Mesenchymal stem cell (in vitro differentiated cells and primary cell): ENCODE measurements at regions not wholly inside any gene's neighbourhood (a gene's known extent, or its start where the extent isn't known, plus 50 kb on each side); places are given as distances from the start of the nearest gene placed in this dataset.
A peak's percentile ranks its signal among the peaks of the same experiment; 100 is the strongest.

Source experiments
- DNase-seq: peaks from one replicate; pipeline ENCODE4 v3.0.0-alpha.2; 2013
- H2AFZ ChIP-seq: one replicate; pipeline ENCODE4 v1.6.1; 2013; ENCODE audit warnings: low read depth, mild to moderate bottlenecking, control low read depth, inconsistent platforms, low read length, moderate library complexity
- H2AK5ac ChIP-seq: 2 replicates; pipeline ENCODE4 v1.6.1; 2013; ENCODE audit warnings: low read length, moderate library complexity, mild to moderate bottlenecking, inconsistent platforms; ENCODE audit not compliant: severe bottlenecking
- H2BK120ac ChIP-seq: one replicate; pipeline ENCODE4 v1.6.1; 2013; ENCODE audit warnings: low read depth, mild to moderate bottlenecking, inconsistent platforms, low read length, moderate library complexity
- H2BK12ac ChIP-seq, 2 experiments: one replicate each; pipeline ENCODE4 v1.6.1; 2013; ENCODE audit warnings: inconsistent platforms in 2 of 2, low read length in 2 of 2, mild to moderate bottlenecking in 2 of 2, moderate library complexity in 2 of 2, control low read depth in 1 of 2
- H2BK15ac ChIP-seq: one replicate; pipeline ENCODE4 v1.6.1; 2013; ENCODE audit warnings: mild to moderate bottlenecking, low read depth, inconsistent platforms; ENCODE audit not compliant: poor library complexity, severe bottlenecking
- H2BK5ac ChIP-seq: 2 replicates; pipeline ENCODE4 v1.6.1; 2013; ENCODE audit warnings: low read depth, mild to moderate bottlenecking, low read length, control low read depth, inconsistent platforms; ENCODE audit not compliant: poor library complexity, severe bottlenecking
- H3K14ac ChIP-seq, 2 experiments: one replicate each; pipeline ENCODE4 v1.6.1; 2013; ENCODE audit warnings: inconsistent platforms in 2 of 2, low read length in 2 of 2, control low read depth in 1 of 2, mild to moderate bottlenecking in 1 of 2, moderate library complexity in 1 of 2
- H3K18ac ChIP-seq, 2 experiments: one replicate each; pipeline ENCODE4 v1.6.1; 2013; ENCODE audit warnings: inconsistent platforms in 2 of 2, low read length in 2 of 2, control low read depth in 1 of 2, low read depth in 1 of 2, mild to moderate bottlenecking in 1 of 2
- H3K23ac ChIP-seq, 2 experiments: one replicate each; pipeline ENCODE4 v1.6.1; 2013; ENCODE audit warnings: inconsistent platforms in 2 of 2, low read length in 2 of 2, mild to moderate bottlenecking in 2 of 2, moderate library complexity in 2 of 2, control low read depth in 1 of 2
- H3K27ac ChIP-seq: 2 replicates; pipeline ENCODE4 v1.5.1; 2013; ENCODE audit warnings: mild to moderate bottlenecking, moderate library complexity, low read length, control low read depth, inconsistent platforms; ENCODE audit not compliant: poor library complexity, severe bottlenecking
- H3K27me3 ChIP-seq, 2 experiments: 2 replicates each; pipeline versions ENCODE4 v1.6.1 to v1.7.0; 2013; ENCODE audit warnings: low read length in 2 of 2, mild to moderate bottlenecking in 2 of 2, moderate library complexity in 2 of 2, control low read depth in 1 of 2, inconsistent platforms in 1 of 2; ENCODE audit not compliant: control insufficient read depth in 1 of 2, insufficient read depth in 1 of 2
- H3K36me3 ChIP-seq, 2 experiments: 2 replicates each; pipeline versions ENCODE4 v1.6.1 to v1.7.0; 2013; ENCODE audit warnings: low read length in 2 of 2, control low read depth in 1 of 2, inconsistent platforms in 1 of 2, low read depth in 1 of 2, mild to moderate bottlenecking in 1 of 2; ENCODE audit not compliant: insufficient read depth in 2 of 2, control insufficient read depth in 1 of 2
- H3K4ac ChIP-seq, 2 experiments: one replicate each; pipeline ENCODE4 v1.6.1; 2013; ENCODE audit warnings: inconsistent platforms in 2 of 2, low read length in 2 of 2, mild to moderate bottlenecking in 2 of 2, moderate library complexity in 2 of 2, control low read depth in 1 of 2, low read depth in 1 of 2
- H3K4me1 ChIP-seq: 2 replicates; pipeline ENCODE4 v1.6.1; 2013; ENCODE audit warnings: low read depth, low read length, control low read depth; ENCODE audit not compliant: control insufficient read depth, insufficient read depth
- H3K4me2 ChIP-seq: 2 replicates; pipeline ENCODE4 v1.6.1; 2013; ENCODE audit warnings: low read length, mild to moderate bottlenecking, inconsistent platforms; ENCODE audit not compliant: poor library complexity, severe bottlenecking
- H3K4me3 ChIP-seq, 2 experiments: 2 replicates each; pipeline versions ENCODE4 v1.5.1 to v1.7.0; 2013; ENCODE audit warnings: low read length in 2 of 2, mild to moderate bottlenecking in 2 of 2, control low read depth in 1 of 2, low read depth in 1 of 2; ENCODE audit not compliant: insufficient read depth in 1 of 2
- H3K79me1 ChIP-seq: replicated peaks from 2 replicates; pipeline ENCODE4 v1.6.1; 2013; ENCODE audit warnings: mild to moderate bottlenecking, control low read depth, low read length, inconsistent platforms; ENCODE audit not compliant: poor library complexity, severe bottlenecking
- H3K9ac ChIP-seq: 2 replicates; pipeline ENCODE4 v1.7.0; 2013; ENCODE audit warnings: mild to moderate bottlenecking, low read length, moderate library complexity
- H3K9me3 ChIP-seq: 2 replicates; pipeline ENCODE4 v1.7.0; 2013; ENCODE audit warnings: mild to moderate bottlenecking, low read length; ENCODE audit not compliant: control insufficient read depth
- H4K8ac ChIP-seq: one replicate; pipeline ENCODE4 v1.6.1; 2013; ENCODE audit warnings: inconsistent platforms, mild to moderate bottlenecking, low read length, moderate library complexity
- H4K91ac ChIP-seq: one replicate; pipeline ENCODE4 v1.6.1; 2013; ENCODE audit warnings: mild to moderate bottlenecking, low read length, inconsistent platforms
- WGBS: methylation state at CpG from one replicate; pipeline ENCODE4 v1.1.7; 2013; ENCODE audit warnings: mixed read lengths; 5-methylcytosine and 5-hydroxymethylcytosine counted together

- no peaks in the 10 kb centered on the region for H3K4me1 ChIP-seq
- no peak overlapping the region for H4K91ac ChIP-seq
- no peaks in the 10 kb centered on the region for H3K79me1 ChIP-seq
- no peak overlapping the region for H3K27ac ChIP-seq
- H3K4ac ChIP-seq = no peak overlapping the region
- no peak overlapping the region for H3K9ac ChIP-seq
- H3K18ac ChIP-seq = no peak overlapping the region
- peaks cover 15% of the 10 kb centered on the region for H3K9me3 ChIP-seq
- H3K27me3 ChIP-seq = no peaks in the 10 kb centered on the region
- WGBS = 5% methylated on average over 3 of the region's 3 CpGs
- H4K8ac ChIP-seq = no peak overlapping the region
- no peak overlapping the region for H2AFZ ChIP-seq
- H2BK5ac ChIP-seq = no peak overlapping the region
- no peak overlapping the region for H2AK5ac ChIP-seq
- no peak overlapping the region for H3K4me2 ChIP-seq
- H3K14ac ChIP-seq = no peak overlapping the region
- H3K4me3 ChIP-seq = no peak overlapping the region
- peak; percentile 13 for DNase-seq
- no peak overlapping the region for H3K23ac ChIP-seq
- H2BK12ac ChIP-seq = no peak overlapping the region
- no peak overlapping the region for H2BK120ac ChIP-seq
- no peak overlapping the region for H2BK15ac ChIP-seq
- no peaks in the 10 kb centered on the region for H3K36me3 ChIP-seq
Measured at GRCh38 chr2:81858998-81859397, 1554.4 kb upstream of the LRRTM1 start.

GRCh38 chr2:81853341-81853740, 1548.8 kb upstream of the LRRTM1 start:
- H2BK120ac ChIP-seq = no peak overlapping the region
- H3K4me2 ChIP-seq = no peak overlapping the region
- peaks cover 11% of the 10 kb centered on the region for H3K9me3 ChIP-seq
- H3K27ac ChIP-seq = no peak overlapping the region
- H2BK5ac ChIP-seq = no peak overlapping the region
- no peak overlapping the region for H4K91ac ChIP-seq
- H3K4ac ChIP-seq = no peak overlapping the region
- 67% methylated on average over 2 of the region's 2 CpGs for WGBS
- no peak overlapping the region for H4K8ac ChIP-seq
- H2AFZ ChIP-seq = no peak overlapping the region
- H3K18ac ChIP-seq = no peak overlapping the region
- H3K27me3 ChIP-seq = no peaks in the 10 kb centered on the region
- H3K23ac ChIP-seq = no peak overlapping the region
- no peak overlapping the region for H3K9ac ChIP-seq
- H3K14ac ChIP-seq = no peak overlapping the region
- no peak overlapping the region for H2BK15ac ChIP-seq
- no peak overlapping the region for H2AK5ac ChIP-seq
- H3K4me1 ChIP-seq = no peaks in the 10 kb centered on the region
- peak; percentile 44 for DNase-seq
- H3K79me1 ChIP-seq = no peaks in the 10 kb centered on the region
- no peak overlapping the region for H3K4me3 ChIP-seq
- H3K36me3 ChIP-seq = no peaks in the 10 kb centered on the region
- no peak overlapping the region for H2BK12ac ChIP-seq

- Histone ChIP-seq H3K4me2 (no peak overlapping the region), H3K14ac (no peak overlapping the region), H2AK5ac (no peak overlapping the region), H3K23ac (no peak overlapping the region), H3K4me3 (no peak overlapping the region), H3K79me1 (no peaks in the 10 kb centered on the region), H3K27me3 (no peaks in the 10 kb centered on the region), H2AFZ (no peak overlapping the region), H2BK15ac (no peak overlapping the region), H3K27ac (no peak overlapping the region), H3K36me3 (no peaks in the 10 kb centered on the region), H4K8ac (no peak overlapping the region), H3K4me1 (no peaks in the 10 kb centered on the region), H2BK120ac (no peak overlapping the region), H2BK12ac (no peak overlapping the region), H2BK5ac (no peak overlapping the region), H3K4ac (no peak overlapping the region), H3K18ac (no peak overlapping the region), H3K9ac (no peak overlapping the region), H4K91ac (no peak overlapping the region), H3K9me3 (peaks cover 9% of the 10 kb centered on the region)
- 70% methylated on average over 2 of the region's 2 CpGs for WGBS
- DNase-seq = no peak
Measured at GRCh38 chr2:81852651-81853050, 1548.1 kb upstream of the LRRTM1 start.

- Histone ChIP-seq H3K4me1 (no peaks in the 10 kb centered on the region), H3K27me3 (no peaks in the 10 kb centered on the region), H3K4ac (no peak overlapping the region), H3K27ac (no peak overlapping the region), H2BK5ac (no peak overlapping the region), H3K9ac (no peak overlapping the region), H2AK5ac (no peak overlapping the region), H3K9me3 (peaks cover 4% of the 10 kb centered on the region), H3K4me2 (no peak overlapping the region), H2AFZ (no peak overlapping the region), H4K8ac (no peak overlapping the region), H2BK15ac (no peak overlapping the region), H3K18ac (no peak overlapping the region), H3K14ac (no peak overlapping the region), H3K36me3 (no peaks in the 10 kb centered on the region), H3K4me3 (no peak overlapping the region), H3K79me1 (no peaks in the 10 kb centered on the region), H4K91ac (no peak overlapping the region), H2BK120ac (no peak overlapping the region), H2BK12ac (no peak overlapping the region), H3K23ac (no peak overlapping the region)
- DNase-seq = no peak
- WGBS = 46% methylated on average over 1 of the region's 2 CpGs
Measured at GRCh38 chr2:81839780-81840179, 1535.2 kb upstream of the LRRTM1 start.
